ENCODE measurements at regions not wholly inside any gene's neighbourhood (a gene's known extent, or its start where the extent isn't known, plus 50 kb on each side); places are given as distances from the start of the nearest gene placed in this dataset.

- no peak overlapping the region for H2AK5ac ChIP-seq (ENCODE audit: low read depth, low read length)
- FAIRE-seq (no peak), DNase-seq (ENCODE audit: low read depth in 1 of 2, low spot score in 2 of 2) (no peak)
- WGBS, 2 experiments (ENCODE audit: extremely low coverage in 1 of 2, insufficient coverage in 1 of 2, insufficient read length in 1 of 2, insufficient replicate concordance in 2 of 2, low coverage in 1 of 2, low lambda C conversion rate in 2 of 2, missing lambda C conversion rate in 1 of 2) = 85% methylated on average over 4 of the region's 4 CpGs; no CpG with 5 or more reads in 1 of the 2 experiments
- no peak overlapping the region for H3K14ac ChIP-seq (ENCODE audit: insufficient read length)
- H3K4ac ChIP-seq (replicated peaks; ENCODE audit: insufficient read length, low read depth, low read length) = no peak overlapping the region
- H3K23me2 ChIP-seq (ENCODE audit: low read depth, low read length) = no peaks in the 10 kb centered on the region
- no peak overlapping the region for H4K8ac ChIP-seq (ENCODE audit: extremely low read depth, insufficient read depth, low read length)
- no peak overlapping the region for H2BK20ac ChIP-seq (ENCODE audit: low read length)
- H3K4me1 ChIP-seq (replicated peaks in 1 of 4; ENCODE audit: control insufficient read depth in 3 of 4, insufficient read depth in 4 of 4, low read length in 3 of 4) = no peaks in the 10 kb centered on the region
- no peak overlapping the region for H3K27ac ChIP-seq (ENCODE audit: low read depth, low read length)
- no peak overlapping the region for H2BK15ac ChIP-seq (ENCODE audit: low read length)
- no peak overlapping the region for H3K18ac ChIP-seq (ENCODE audit: extremely low read depth, low read length)
- H3K9ac ChIP-seq (replicated peaks in 1 of 4; ENCODE audit: extremely low read depth in 1 of 4, low read depth in 3 of 4, low read length in 3 of 4) = no peak overlapping the region
- 0 out of 4 replicates have a peak, but pooled peaks cover 0 to 7% of the 10 kb centered on the region in 2 experiments for H3K9me3 ChIP-seq (ENCODE audit: insufficient read depth in 2 of 2, low read depth in 1 of 2, low read length in 1 of 2)
- ChIA-PET CTCF (ENCODE audit: partially characterized antibody) (no interaction called here), POLR2A (ENCODE audit: partially characterized antibody) (no interaction called here)
- no peak overlapping the region for H4K5ac ChIP-seq (ENCODE audit: insufficient read length, low read depth, low read length)
- H2BK5ac ChIP-seq (ENCODE audit: low read depth, low read length) = no peak overlapping the region
- H4K91ac ChIP-seq (replicated peaks; ENCODE audit: insufficient read length, low read length) = no peak overlapping the region
- TF ChIP-seq SP1 (IDR thresholded peaks at IDR 0.05; ENCODE audit: low read depth, low read length) = no peak
- TF ChIP-seq TEAD4 (IDR thresholded peaks at IDR 0.05; ENCODE audit: low read depth, low read length) = no peak
- TF ChIP-seq EP300 (IDR thresholded peaks at IDR 0.05; ENCODE audit: borderline replicate concordance in 1 of 2, low read depth in 2 of 2, low read length in 2 of 2) = no peak
- TF ChIP-seq KDM4A (IDR thresholded peaks at IDR 0.05; ENCODE audit: low read depth, low read length, severe bottlenecking) = no peak
- TF ChIP-seq TBP (IDR thresholded peaks at IDR 0.05; ENCODE audit: low read depth, low read length) = no peak
- no peak for TF ChIP-seq POU5F1 (IDR thresholded peaks at IDR 0.05; ENCODE audit: low read depth, low read length)
- no peak for TF ChIP-seq SUZ12 (IDR thresholded peaks at IDR 0.05; ENCODE audit: low read length)
- TF ChIP-seq KDM1A (IDR thresholded peaks at IDR 0.05; ENCODE audit: borderline replicate concordance, low read length) = no peak
- no peak for TF ChIP-seq ASH2L (IDR thresholded peaks at IDR 0.05; ENCODE audit: low read length)
- TF ChIP-seq MAFK (IDR thresholded peaks at IDR 0.05; ENCODE audit: low read depth, low read length) = no peak
- no peak for TF ChIP-seq EZH2 (IDR thresholded peaks at IDR 0.05; ENCODE audit: low read depth, low read length, severe bottlenecking)
- TF ChIP-seq JUN (IDR thresholded peaks at IDR 0.05; ENCODE audit: low read depth, low read length) = no peak
- no peak for TF ChIP-seq CTBP2 (IDR thresholded peaks at IDR 0.05; ENCODE audit: borderline replicate concordance, insufficient read depth, insufficient read length, low read length)
- no peak for TF ChIP-seq SIRT6 (IDR thresholded peaks at IDR 0.05; ENCODE audit: low read length)
- H3K4me3 ChIP-seq (ENCODE audit: extremely low read depth in 1 of 4, insufficient read depth in 2 of 4, low read depth in 3 of 4, low read length in 4 of 4) = no peak overlapping the region
- H4K20me1 ChIP-seq (replicated peaks in 1 of 2; ENCODE audit: control insufficient read depth in 1 of 2, insufficient read depth in 2 of 2, low read length in 2 of 2) = no peaks in the 10 kb centered on the region
- no peak overlapping the region for H3K56ac ChIP-seq (replicated peaks; ENCODE audit: insufficient read length, low read depth, low read length)
- H2AFZ ChIP-seq (ENCODE audit: low read length) = no peak overlapping the region
- no peak overlapping the region for H2BK120ac ChIP-seq (replicated peaks; ENCODE audit: low read depth, low read length)
- no peaks in the 10 kb centered on the region for H3K79me2 ChIP-seq (ENCODE audit: control insufficient read depth in 1 of 2, insufficient read depth in 2 of 2, low read length in 2 of 2)
- H2BK12ac ChIP-seq (ENCODE audit: low read depth, low read length) = no peak overlapping the region
- H3K23ac ChIP-seq (ENCODE audit: insufficient read length) = no peak overlapping the region
- H3K4me2 ChIP-seq (ENCODE audit: insufficient read depth in 1 of 2, low read depth in 2 of 2, low read length in 2 of 2) = no peak overlapping the region
- H3K27me3 ChIP-seq (replicated peaks in 1 of 4; ENCODE audit: control insufficient read depth in 3 of 4, extremely low read depth in 1 of 4, insufficient read depth in 3 of 4, low read length in 3 of 4) = no peaks in the 10 kb centered on the region
- no peaks in the 10 kb centered on the region for H3K79me1 ChIP-seq (ENCODE audit: low read depth, low read length)
- H3K36me3 ChIP-seq (ENCODE audit: control insufficient read depth in 2 of 4, insufficient read depth in 4 of 4, low read length in 3 of 4) = no peaks in the 10 kb centered on the region
These were observed 1358.5 kb downstream of the NCAM2 start for GRCh38 chr21:22356663-22357062.

All from H1 (cell line).